Hepatocyte (in vitro differentiated cells): ENCODE measurements at regions not wholly inside any gene's neighbourhood (a gene's known extent, or its start where the extent isn't known, plus 50 kb on each side); places are given as distances from the start of the nearest gene placed in this dataset.

Experiments used
- EZH2 ChIP-seq: fragments of 200-600 bp; sonication (generic); IDR thresholded peaks from 2 replicates; pipeline ENCODE4 v1.6.1; 2016; ENCODE audit warnings: antibody characterized with exemption, mild to moderate bottlenecking, borderline replicate concordance
- TF ChIP-seq, protein P1 (sequence below): fragments of 200-600 bp; sonication (generic); IDR thresholded peaks from 2 replicates; pipeline ENCODE4 v1.5.1; 2016; ENCODE audit warnings: antibody characterized with exemption, mild to moderate bottlenecking; ENCODE audit not compliant: poor library complexity

DNA sequence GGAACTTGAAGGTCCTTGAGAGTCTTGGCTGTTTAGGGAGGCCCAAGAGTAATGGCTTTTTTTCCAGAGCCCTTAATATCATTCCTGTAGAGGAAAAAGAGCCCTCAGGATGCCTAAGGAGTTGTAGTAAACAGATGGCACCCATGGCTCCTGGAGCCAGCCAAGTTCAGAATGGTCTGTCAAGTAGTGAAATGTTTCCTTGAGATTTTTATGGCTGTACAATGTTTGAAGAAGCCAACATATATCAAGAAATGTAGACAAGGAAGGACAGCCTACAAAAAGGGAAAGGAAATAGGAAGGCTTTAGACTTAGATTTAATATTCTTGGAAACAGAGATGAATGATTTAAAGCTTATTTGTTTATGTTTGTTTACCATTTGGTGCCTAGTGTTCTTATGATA lies 334.8 kb downstream of the SATB1 start:
- TF ChIP-seq, protein P1, sequence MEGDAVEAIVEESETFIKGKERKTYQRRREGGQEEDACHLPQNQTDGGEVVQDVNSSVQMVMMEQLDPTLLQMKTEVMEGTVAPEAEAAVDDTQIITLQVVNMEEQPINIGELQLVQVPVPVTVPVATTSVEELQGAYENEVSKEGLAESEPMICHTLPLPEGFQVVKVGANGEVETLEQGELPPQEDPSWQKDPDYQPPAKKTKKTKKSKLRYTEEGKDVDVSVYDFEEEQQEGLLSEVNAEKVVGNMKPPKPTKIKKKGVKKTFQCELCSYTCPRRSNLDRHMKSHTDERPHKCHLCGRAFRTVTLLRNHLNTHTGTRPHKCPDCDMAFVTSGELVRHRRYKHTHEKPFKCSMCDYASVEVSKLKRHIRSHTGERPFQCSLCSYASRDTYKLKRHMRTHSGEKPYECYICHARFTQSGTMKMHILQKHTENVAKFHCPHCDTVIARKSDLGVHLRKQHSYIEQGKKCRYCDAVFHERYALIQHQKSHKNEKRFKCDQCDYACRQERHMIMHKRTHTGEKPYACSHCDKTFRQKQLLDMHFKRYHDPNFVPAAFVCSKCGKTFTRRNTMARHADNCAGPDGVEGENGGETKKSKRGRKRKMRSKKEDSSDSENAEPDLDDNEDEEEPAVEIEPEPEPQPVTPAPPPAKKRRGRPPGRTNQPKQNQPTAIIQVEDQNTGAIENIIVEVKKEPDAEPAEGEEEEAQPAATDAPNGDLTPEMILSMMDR, result no peak
- TF ChIP-seq EZH2, result no peak
